Activated B cell treated with CpG ODN at 0.5 μM for 24 hours (primary cell): ENCODE measurements at regions not wholly inside any gene's neighbourhood (a gene's known extent, or its start where the extent isn't known, plus 50 kb on each side); places are given as distances from the start of the nearest gene placed in this dataset.
"Not testable (repeated sequence)": the region's sequence is repeated elsewhere in the genome, so short reads cannot be mapped to it uniquely, and the experiment has no call there.

Experiments
- ATAC-seq: fragments of 200-7000 bp; cut with Tn5 transposase; one replicate; pipeline ENCODE4 v1.10.0; 2021; ENCODE audit warnings: low read depth, mild to moderate bottlenecking, moderate library complexity
- CTCF ChIA-PET: fragments of 350-600 bp; sonication (Branson Sonifier 250); formaldehyde crosslinking; loops from one replicate; lab custom pipeline; 2021; ENCODE audit warnings: antibody characterized with exemption; lab: Charles Lee
- POLR2A ChIA-PET: fragments of 350-600 bp; sonication (Branson Sonifier 250); formaldehyde crosslinking; loops from one replicate; lab custom pipeline; 2021; ENCODE audit warnings: antibody characterized with exemption; lab: Charles Lee
- DNase-seq: peaks from one replicate; pipeline ENCODE4 v3.0.0; 2022
- H3K27ac Mint-ChIP-seq: one replicate; pipeline ENCODE4 v1.8.0; 2020; ENCODE audit warnings: mixed read lengths
- H3K27me3 Mint-ChIP-seq: one replicate; pipeline ENCODE4 v1.8.0; 2021; ENCODE audit warnings: mixed read lengths
- H3K36me3 Mint-ChIP-seq: one replicate; pipeline ENCODE4 v1.8.0; 2021; ENCODE audit warnings: low read depth, mixed read lengths
- H3K4me1 Mint-ChIP-seq: one replicate; pipeline ENCODE4 v1.8.0; 2021; ENCODE audit warnings: mixed read lengths
- H3K4me3 Mint-ChIP-seq: one replicate; pipeline ENCODE4 v1.8.0; 2020; ENCODE audit warnings: mild to moderate bottlenecking, mixed read lengths
- H3K9me3 Mint-ChIP-seq: one replicate; pipeline ENCODE4 v1.8.0; 2020; ENCODE audit warnings: mixed read lengths
- CTCF ChIP-seq: fragments of 200-600 bp; IDR thresholded peaks from one replicate; pipeline ENCODE4 v1.8.0; 2022; ENCODE audit warnings: antibody characterized with exemption, mild to moderate bottlenecking
- intact Hi-C: fragments of 100-400 bp; cut with micrococcal nuclease; formaldehyde crosslinking; loops from one replicate; pipeline ENCODE4 v1.15.1; 2024

GRCh38 chr10:120186506-120186905 lies 270.5 kb upstream of the PLPP4 start:
- intact Hi-C loops = no loop called here
- DNase-seq (no peak), ATAC-seq (no peak)
- H3K27me3 Mint-ChIP-seq = no peaks in the 10 kb centered on the region
- H3K9me3 Mint-ChIP-seq = peaks cover 2% of the 10 kb centered on the region
- H3K4me1 Mint-ChIP-seq = no peaks in the 10 kb centered on the region
- TF ChIP-seq CTCF = no peak
- H3K27ac Mint-ChIP-seq = no peak overlapping the region
- H3K36me3 Mint-ChIP-seq = no peaks in the 10 kb centered on the region
- CTCF ChIA-PET = no interaction called here
- H3K4me3 Mint-ChIP-seq = no peak overlapping the region
- POLR2A ChIA-PET = no interaction called here

- CTCF ChIA-PET, H3K9me3 Mint-ChIP-seq, H3K27ac Mint-ChIP-seq, POLR2A ChIA-PET, H3K4me3 Mint-ChIP-seq, ATAC-seq, DNase-seq, intact Hi-C loops, H3K4me1 Mint-ChIP-seq, H3K27me3 Mint-ChIP-seq, H3K36me3 Mint-ChIP-seq: not testable (repeated sequence)
These were observed 269.9 kb upstream of the PLPP4 start for GRCh38 chr10:120187168-120187567.

GRCh38 chr10:120188950-120189349 lies 268.1 kb upstream of the PLPP4 start:
- H3K4me1 Mint-ChIP-seq = no peaks in the 10 kb centered on the region
- TF ChIP-seq CTCF = no peak
- no peak overlapping the region for H3K27ac Mint-ChIP-seq
- H3K9me3 Mint-ChIP-seq = peaks cover 2% of the 10 kb centered on the region
- DNase-seq = no peak
- no peaks in the 10 kb centered on the region for H3K36me3 Mint-ChIP-seq
- no peaks in the 10 kb centered on the region for H3K27me3 Mint-ChIP-seq
- no peak overlapping the region for H3K4me3 Mint-ChIP-seq
- ATAC-seq = no peak
- POLR2A ChIA-PET = no interaction called here
- intact Hi-C loops = no loop called here
- CTCF ChIA-PET = no interaction called here

- no peak for TF ChIP-seq CTCF
- CTCF ChIA-PET = no interaction called here
- H3K9me3 Mint-ChIP-seq = no peaks in the 10 kb centered on the region
- no peak overlapping the region for H3K27ac Mint-ChIP-seq
- ATAC-seq (no peak), DNase-seq (no peak)
- no peaks in the 10 kb centered on the region for H3K4me1 Mint-ChIP-seq
- no peaks in the 10 kb centered on the region for H3K27me3 Mint-ChIP-seq
- POLR2A ChIA-PET = no interaction called here
- H3K4me3 Mint-ChIP-seq = no peak overlapping the region
- no peaks in the 10 kb centered on the region for H3K36me3 Mint-ChIP-seq
- intact Hi-C loops = no loop called here
These were observed 260.9 kb upstream of the PLPP4 start for GRCh38 chr10:120195984-120196712.

- DNase-seq (no peak), ATAC-seq (no peak)
- Mint-ChIP-seq H3K9me3 (no peaks in the 10 kb centered on the region), H3K27ac (no peak overlapping the region), H3K4me3 (no peak overlapping the region), H3K27me3 (no peaks in the 10 kb centered on the region), H3K4me1 (no peaks in the 10 kb centered on the region), H3K36me3 (no peaks in the 10 kb centered on the region)
- POLR2A ChIA-PET = no interaction called here
- no peak for TF ChIP-seq CTCF
- intact Hi-C loops = no loop called here
- CTCF ChIA-PET = no interaction called here
These were observed 252.2 kb upstream of the PLPP4 start for GRCh38 chr10:120204877-120205276.
